ENCODE measurements at regions not wholly inside any gene's neighbourhood (a gene's known extent, or its start where the extent isn't known, plus 50 kb on each side); places are given as distances from the start of the nearest gene placed in this dataset.

DNA sequence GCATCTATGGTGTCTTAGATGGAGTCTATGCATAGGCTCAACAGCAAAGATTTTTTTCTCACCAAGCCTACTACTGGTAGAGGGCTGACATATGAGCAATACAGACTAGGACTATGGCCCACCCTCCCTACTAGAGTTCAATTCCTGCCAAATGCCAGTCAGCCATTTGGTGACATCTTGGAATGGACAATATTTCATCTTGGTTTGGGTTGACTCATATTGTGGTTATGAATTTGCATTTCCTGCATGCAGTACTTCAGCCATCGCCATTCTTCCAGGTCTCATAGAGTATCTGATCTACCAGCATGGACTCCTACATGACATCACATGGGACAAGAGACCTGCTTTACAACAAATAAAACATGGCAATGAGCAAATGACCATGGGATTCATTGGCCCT lies 778.1 kb upstream of the SOX9 start:
- Histone ChIP-seq H3K4me3 (no peak overlapping the region), H3K4me1 (peaks cover 6% of the 10 kb centered on the region; the same call in 1 of the 3 replicates), H3K27ac (no peak overlapping the region), H3K9me3 (no peaks in the 10 kb centered on the region), H3K4me2 (no peak overlapping the region)
- 25% methylated on average over 1 of the region's 1 CpG for WGBS (ENCODE audit: missing lambda C conversion rate)
- DNase-seq (ENCODE audit: low read depth in 1 of 2, low spot score in 1 of 2) = no peak
- FAIRE-seq = no peak
- CTCF ChIA-PET = interaction anchor here (1.5 kb wide), 1 partner anchor 25 kb away, joined by 3 read pairs; no protein-coding TSS in a partner anchor
- ATAC-seq = no peak
- TF ChIP-seq KDM1A (IDR thresholded peaks at IDR 0.05; ENCODE audit: low read depth) (no peak), POLR2AphosphoS2 (conservative IDR thresholded peaks at IDR 0.05; ENCODE audit: low read length) (no peak), NFE2L2 (conservative IDR thresholded peaks at IDR 0.05; ENCODE audit: low read length) (no peak), ESRRA (IDR thresholded peaks at IDR 0.05; ENCODE audit: borderline replicate concordance, low read length) (no peak), ZC3H11A (IDR thresholded peaks at IDR 0.05) (no peak), MAZ (IDR thresholded peaks at IDR 0.05; ENCODE audit: borderline replicate concordance, low read depth, low read length) (no peak), CBX8 (IDR thresholded peaks at IDR 0.05) (no peak), JUN (IDR thresholded peaks at IDR 0.05) (no peak), EHMT2 (IDR thresholded peaks at IDR 0.05; ENCODE audit: low read depth) (no peak), KDM5A (IDR thresholded peaks at IDR 0.05) (no peak), HOXB5 (CRISPR knock-in tag; IDR thresholded peaks at IDR 0.05) (no peak), ELK1 (IDR thresholded peaks at IDR 0.05; ENCODE audit: low read depth, low read length) (no peak)
- POLR2A ChIA-PET = no interaction called here

GRCh38 chr17:71349908-71350600 lies 770.8 kb upstream of the SOX9 start:
- POLR2A ChIA-PET = no interaction called here
- DNase-seq (ENCODE audit: low read depth in 1 of 2, low spot score in 1 of 2) (no peak), FAIRE-seq (peak; percentile 68), ATAC-seq (no peak)
- Histone ChIP-seq H3K27ac (no peak overlapping the region), H3K4me1 (no peaks in the 10 kb centered on the region), H3K4me3 (no peak overlapping the region), H3K4me2 (no peak overlapping the region), H3K9me3 (no peaks in the 10 kb centered on the region)
- 56% methylated on average over 6 of the region's 6 CpGs for WGBS (ENCODE audit: missing lambda C conversion rate)
- no peak for TF ChIP-seq ZFP36 (IDR thresholded peaks at IDR 0.05; ENCODE audit: borderline replicate concordance, partially characterized antibody)
- no peak for TF ChIP-seq RAD21 (conservative IDR thresholded peaks at IDR 0.05 in 1 of 2, IDR thresholded peaks at IDR 0.05 in 1 of 2)
- TF ChIP-seq REST (IDR thresholded peaks at IDR 0.05) = no peak
- TF ChIP-seq EHMT2 (IDR thresholded peaks at IDR 0.05; ENCODE audit: low read depth) = no peak
- no peak for TF ChIP-seq RARB (CRISPR knock-in tag; IDR thresholded peaks at IDR 0.05)
- TF ChIP-seq SREBF2 (IDR thresholded peaks at IDR 0.05) = no peak
- no peak for TF ChIP-seq POLR2A (IDR thresholded peaks at IDR 0.05; ENCODE audit: low read length)
- no peak for TF ChIP-seq SMC3 (IDR thresholded peaks at IDR 0.05)
- no peak for TF ChIP-seq CBX8 (IDR thresholded peaks at IDR 0.05)
- TF ChIP-seq HOXB13 (CRISPR knock-in tag; IDR thresholded peaks at IDR 0.05; ENCODE audit: low read depth) = no peak
- TF ChIP-seq CBX2 (IDR thresholded peaks at IDR 0.05; ENCODE audit: borderline replicate concordance, low read depth) = no peak
- no peak for TF ChIP-seq MAFK (IDR thresholded peaks at IDR 0.05; ENCODE audit: partially characterized antibody)
- TF ChIP-seq, protein P1, sequence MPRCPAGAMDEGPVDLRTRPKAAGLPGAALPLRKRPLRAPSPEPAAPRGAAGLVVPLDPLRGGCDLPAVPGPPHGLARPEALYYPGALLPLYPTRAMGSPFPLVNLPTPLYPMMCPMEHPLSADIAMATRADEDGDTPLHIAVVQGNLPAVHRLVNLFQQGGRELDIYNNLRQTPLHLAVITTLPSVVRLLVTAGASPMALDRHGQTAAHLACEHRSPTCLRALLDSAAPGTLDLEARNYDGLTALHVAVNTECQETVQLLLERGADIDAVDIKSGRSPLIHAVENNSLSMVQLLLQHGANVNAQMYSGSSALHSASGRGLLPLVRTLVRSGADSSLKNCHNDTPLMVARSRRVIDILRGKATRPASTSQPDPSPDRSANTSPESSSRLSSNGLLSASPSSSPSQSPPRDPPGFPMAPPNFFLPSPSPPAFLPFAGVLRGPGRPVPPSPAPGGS (IDR thresholded peaks at IDR 0.05) = no peak
- no peak for TF ChIP-seq CEBPB (IDR thresholded peaks at IDR 0.05)
- no peak for TF ChIP-seq RCOR1 (IDR thresholded peaks at IDR 0.05; ENCODE audit: low read depth, low read length)
- TF ChIP-seq, protein P2, sequence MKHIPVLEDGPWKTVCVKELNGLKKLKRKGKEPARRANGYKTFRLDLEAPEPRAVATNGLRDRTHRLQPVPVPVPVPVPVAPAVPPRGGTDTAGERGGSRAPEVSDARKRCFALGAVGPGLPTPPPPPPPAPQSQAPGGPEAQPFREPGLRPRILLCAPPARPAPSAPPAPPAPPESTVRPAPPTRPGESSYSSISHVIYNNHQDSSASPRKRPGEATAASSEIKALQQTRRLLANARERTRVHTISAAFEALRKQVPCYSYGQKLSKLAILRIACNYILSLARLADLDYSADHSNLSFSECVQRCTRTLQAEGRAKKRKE (CRISPR knock-in tag; IDR thresholded peaks at IDR 0.05; ENCODE audit: low read depth) = no peak
- CTCF ChIA-PET = no interaction called here
